ENCODE measurements at regions not wholly inside any gene's neighbourhood (a gene's known extent, or its start where the extent isn't known, plus 50 kb on each side); places are given as distances from the start of the nearest gene placed in this dataset.

DNA sequence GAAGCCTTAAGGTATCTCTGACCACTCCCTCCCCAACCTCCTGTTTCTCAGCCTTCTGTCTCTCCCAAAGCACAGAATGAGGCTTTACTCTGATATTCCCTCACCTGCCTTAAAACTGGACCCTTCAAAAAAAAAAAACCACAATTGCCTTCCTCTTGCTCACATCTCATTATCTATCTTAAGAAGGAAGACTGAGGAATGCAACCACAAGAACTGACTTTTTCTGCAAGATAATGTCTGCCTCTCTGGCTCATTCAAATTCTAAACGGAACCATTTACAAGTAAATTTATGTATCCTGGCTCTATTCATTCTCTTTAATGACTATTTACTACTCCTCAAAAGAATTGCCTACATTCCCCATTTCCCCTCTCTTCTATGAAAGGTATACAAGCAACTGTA, 545.5 kb upstream of the HTR2C start (continued):
- TF ChIP-seq, protein P1, sequence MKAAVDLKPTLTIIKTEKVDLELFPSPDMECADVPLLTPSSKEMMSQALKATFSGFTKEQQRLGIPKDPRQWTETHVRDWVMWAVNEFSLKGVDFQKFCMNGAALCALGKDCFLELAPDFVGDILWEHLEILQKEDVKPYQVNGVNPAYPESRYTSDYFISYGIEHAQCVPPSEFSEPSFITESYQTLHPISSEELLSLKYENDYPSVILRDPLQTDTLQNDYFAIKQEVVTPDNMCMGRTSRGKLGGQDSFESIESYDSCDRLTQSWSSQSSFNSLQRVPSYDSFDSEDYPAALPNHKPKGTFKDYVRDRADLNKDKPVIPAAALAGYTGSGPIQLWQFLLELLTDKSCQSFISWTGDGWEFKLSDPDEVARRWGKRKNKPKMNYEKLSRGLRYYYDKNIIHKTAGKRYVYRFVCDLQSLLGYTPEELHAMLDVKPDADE (conservative IDR thresholded peaks at IDR 0.05; ENCODE audit: control insufficient read depth, low read depth, low read length) = no peak
- peak; percentile 67 for TF ChIP-seq TCF3 (CRISPR knock-in tag; IDR thresholded peaks at IDR 0.05)

DNA sequence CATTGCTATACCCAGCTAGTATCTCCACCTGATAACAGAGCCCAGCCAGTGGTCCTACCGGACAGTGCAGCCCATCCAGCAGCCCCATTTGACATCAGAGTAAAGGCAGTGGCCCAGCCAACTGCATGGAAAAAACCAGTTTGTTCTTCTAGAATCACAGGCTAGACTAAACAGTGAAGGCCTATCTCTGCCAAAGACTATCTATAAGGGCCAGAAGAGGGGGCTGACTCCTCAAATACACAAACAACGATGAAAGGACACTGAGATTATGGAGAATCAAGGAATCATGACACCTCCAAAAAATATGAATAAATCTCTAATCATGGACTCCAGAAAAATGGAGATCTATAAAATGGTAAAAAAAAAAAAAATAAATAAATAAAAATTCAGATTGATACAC, 546.4 kb upstream of the HTR2C start:
- TF ChIP-seq PKNOX1 (IDR thresholded peaks at IDR 0.05) (no peak), HDGF (IDR thresholded peaks at IDR 0.05) (no peak), KDM1A (IDR thresholded peaks at IDR 0.05) (peak; percentile 56 to 59; a peak in 3 of 4 replicates), CTCF (IDR thresholded peaks at IDR 0.05 in 2 of 3, conservative IDR thresholded peaks at IDR 0.05 in 1 of 3; ENCODE audit: insufficient read depth in 2 of 3, low read depth in 1 of 3, low read length in 3 of 3) (peak in 1 of 3 experiments; percentile 28; a peak in 2 of 6 replicates), ARID1B (IDR thresholded peaks at IDR 0.05) (0 out of 2 replicates have a peak, but pooled peaks have one; percentile 8), NCOR1 (IDR thresholded peaks at IDR 0.05) (peak; percentile 47), CBFA2T3 (IDR thresholded peaks at IDR 0.05) (peak; percentile 68), RAD21 (CRISPR knock-in tag; conservative IDR thresholded peaks at IDR 0.05 in 1 of 2, IDR thresholded peaks at IDR 0.05 in 1 of 2) (peak in 1 of 2 experiments; percentile 24; a peak in 1 of 4 replicates)
- FAIRE-seq (no peak), DNase-seq (ENCODE audit: extremely low read depth in 1 of 4, low spot score in 3 of 4) (peak in 2 of 4 experiments; percentile 14), ATAC-seq (peak; percentile 70)
- peaks cover 72% of the 10 kb centered on the region for H3K79me2 ChIP-seq (ENCODE audit: control insufficient read depth, insufficient read depth, low read length)
- ChIA-PET CTCF (ENCODE audit: low intra/inter-chr PET ratio) (no interaction called here), POLR2A (interaction anchor here (0.6 kb wide), 1 partner anchor 1121 kb away, joined by 3 read pairs; no protein-coding TSS in a partner anchor)
- H3K9ac ChIP-seq (ENCODE audit: insufficient read depth in 1 of 2, low read depth in 2 of 2, low read length in 2 of 2) = no peak overlapping the region
- in situ Hi-C loops (cut with MboI) (no loop called here), intact Hi-C loops (cut with micrococcal nuclease) (no loop called here)
- H3K4me1 ChIP-seq (replicated peaks in 1 of 2; ENCODE audit: control insufficient read depth in 2 of 2, insufficient read depth in 2 of 2, low read length in 2 of 2) = peaks cover 3 to 18% of the 10 kb centered on the region in 2 experiments; a peak in 4 of 5 replicates
- peaks cover 28% of the 10 kb centered on the region; the same call in 1 of the 3 replicates for H3K36me3 ChIP-seq (ENCODE audit: control insufficient read depth, insufficient read depth, low read length)
- H4K20me1 ChIP-seq (replicated peaks; ENCODE audit: control insufficient read depth, insufficient read depth, low read length) = no peaks in the 10 kb centered on the region
- no peaks in the 10 kb centered on the region for H3K27me3 ChIP-seq (ENCODE audit: control insufficient read depth in 2 of 2, insufficient read depth in 2 of 2, low read length in 2 of 2)
- 6% methylated on average over 2 of the region's 2 CpGs for WGBS (ENCODE audit: insufficient coverage, low coverage, missing lambda C conversion rate)
- no peaks in the 10 kb centered on the region for H3K9me3 ChIP-seq (replicated peaks; ENCODE audit: control insufficient read depth, insufficient read depth, low read depth, low read length)
- no peak overlapping the region for H3K4me3 ChIP-seq
- BruUV-seq (replicated peaks) = no TSS peak
- H3K4me2 ChIP-seq (ENCODE audit: insufficient read depth, low read length) = no peak overlapping the region
- no peak overlapping the region for H3K27ac ChIP-seq (ENCODE audit: extremely low read depth, low read depth, low read length)
- H2AFZ ChIP-seq (ENCODE audit: low read depth, low read length) = no peak overlapping the region
- H3K9me1 ChIP-seq (ENCODE audit: control insufficient read depth, insufficient read depth, low read length) = no peaks in the 10 kb centered on the region

Data from K562 (cell line).